ENCODE measurements at regions not wholly inside any gene's neighbourhood (a gene's known extent, or its start where the extent isn't known, plus 50 kb on each side); places are given as distances from the start of the nearest gene placed in this dataset.
"Not testable (repeated sequence)": the region's sequence is repeated elsewhere in the genome, so short reads cannot be mapped to it uniquely, and the experiment has no call there.

DNA sequence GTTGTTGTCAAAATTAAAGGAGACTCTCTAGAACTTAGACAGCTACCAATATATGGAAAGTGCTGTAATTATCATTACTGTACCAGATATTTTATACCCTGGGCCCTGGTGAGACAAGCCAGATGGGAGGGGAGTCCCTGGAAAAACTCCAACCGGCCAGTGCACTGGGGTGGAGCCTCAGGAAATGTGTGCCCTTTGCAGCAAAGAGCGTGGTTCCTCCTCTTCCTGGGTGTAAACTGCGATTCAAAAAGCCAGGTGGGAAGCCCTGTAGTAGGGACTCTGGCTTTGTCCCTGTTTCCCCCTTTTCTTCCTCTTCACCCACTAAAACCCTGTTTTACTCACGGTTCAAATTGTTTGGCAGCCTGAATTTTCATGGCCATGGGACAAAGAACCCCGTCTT lies 812.3 kb downstream of the PLA2G4A start:
- no peak for DNase-seq

DNA sequence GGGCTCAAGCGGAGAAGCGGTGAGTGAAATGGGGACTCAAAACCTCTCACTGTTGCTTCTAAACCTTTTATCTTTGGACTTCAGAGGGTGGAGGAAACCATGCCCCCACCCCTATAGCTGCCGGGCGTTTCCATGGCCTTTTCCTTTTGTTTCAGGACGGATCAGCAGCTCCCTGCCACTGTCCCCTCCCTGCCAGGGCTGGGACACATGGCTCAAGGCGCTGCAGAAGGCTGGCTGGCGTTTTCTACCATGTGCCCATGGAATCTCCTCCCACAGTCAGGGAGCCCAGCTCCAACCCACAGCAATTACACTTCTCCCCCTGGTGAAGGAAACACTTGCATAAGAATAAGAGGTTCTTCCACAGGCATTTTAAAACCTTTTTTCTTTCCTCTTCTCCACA lies 812.7 kb downstream of the PLA2G4A start:
- DNase-seq: no peak

DNA sequence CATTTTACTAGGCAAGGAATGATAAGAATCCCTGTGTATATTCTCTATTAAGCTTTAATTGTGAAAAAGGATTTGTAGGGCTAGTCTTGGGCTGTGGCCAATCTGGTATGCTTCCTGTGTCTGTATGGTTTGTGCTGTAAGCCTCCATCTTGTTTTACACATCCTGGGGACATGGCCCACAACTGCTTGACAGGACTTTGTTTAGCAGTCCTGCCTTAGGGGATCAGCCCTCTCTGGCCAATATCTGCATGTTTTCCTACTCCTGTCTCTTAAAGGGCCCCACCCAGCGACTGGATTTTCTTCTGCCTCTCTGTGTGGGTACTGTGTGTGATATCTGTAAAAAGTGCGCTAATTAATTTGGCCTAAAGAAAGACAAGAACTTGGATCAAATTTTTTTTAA lies 813.2 kb downstream of the PLA2G4A start:
- DNase-seq: no peak

DNA sequence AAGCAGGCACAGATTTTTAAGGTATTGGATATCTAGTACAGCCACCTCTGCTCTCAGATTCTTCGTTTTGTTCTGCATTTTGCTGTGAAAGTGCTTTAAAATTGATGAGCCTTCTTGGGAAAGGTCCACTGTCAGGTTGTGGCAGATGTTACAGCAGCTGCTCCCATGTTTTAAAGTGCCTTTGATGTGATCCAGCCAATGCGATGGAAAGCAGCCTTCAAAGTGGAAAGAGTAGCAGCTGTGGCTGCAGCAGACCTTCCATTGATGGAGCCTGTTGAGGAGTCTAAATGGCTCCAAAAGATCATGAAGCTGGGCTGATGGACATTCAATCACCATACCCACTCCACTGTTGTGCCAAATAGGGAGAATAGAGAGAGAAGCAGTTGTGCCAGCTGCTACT lies 816.9 kb downstream of the PLA2G4A start:
- DNase-seq: no peak

DNA sequence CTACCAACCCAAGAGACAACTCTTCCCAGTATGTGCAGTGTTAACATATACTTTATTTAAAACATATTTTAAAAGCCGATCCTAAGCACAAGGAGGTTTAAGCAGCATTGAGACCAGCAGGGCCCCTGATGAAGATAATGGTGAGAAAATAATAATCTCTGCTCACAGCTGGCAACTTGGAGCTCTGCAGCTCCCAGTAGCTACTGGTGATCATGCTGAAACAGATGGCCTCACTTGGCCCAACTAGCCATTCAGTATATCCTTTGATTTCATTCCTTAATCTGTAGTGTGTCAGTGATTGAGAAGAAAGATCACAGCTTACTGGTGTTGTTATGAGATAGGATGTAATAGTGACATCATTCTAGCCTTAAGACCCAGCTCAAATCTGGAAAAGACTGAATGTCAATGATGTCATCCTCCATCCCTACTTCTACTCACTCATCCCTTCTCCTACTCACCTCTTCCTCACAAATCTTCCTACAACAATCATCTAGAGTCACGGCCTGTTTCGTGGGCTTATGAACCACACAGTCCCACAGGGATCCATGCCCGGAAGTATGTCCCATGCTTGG lies 817.9 kb downstream of the PLA2G4A start:
- no peak for DNase-seq

DNA sequence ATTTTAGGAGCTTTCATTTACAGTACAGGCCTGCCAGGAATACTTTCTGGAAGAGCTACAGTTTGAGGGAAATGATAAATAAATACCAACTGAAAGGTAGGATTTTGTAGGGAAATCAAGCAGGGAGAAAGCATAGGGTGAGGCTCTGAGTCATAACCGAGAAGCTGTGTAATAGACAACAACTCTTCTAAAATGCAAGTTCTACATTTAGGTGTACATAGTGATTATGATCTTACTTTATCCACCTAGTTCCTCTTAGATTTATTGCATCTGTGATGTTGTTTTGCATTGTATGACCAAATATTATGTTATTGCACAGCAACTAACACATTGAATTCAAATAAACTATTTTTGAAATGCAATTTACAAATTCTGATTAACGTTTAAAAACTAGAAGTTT lies 819.3 kb downstream of the PLA2G4A start:
- DNase-seq: no peak

DNA sequence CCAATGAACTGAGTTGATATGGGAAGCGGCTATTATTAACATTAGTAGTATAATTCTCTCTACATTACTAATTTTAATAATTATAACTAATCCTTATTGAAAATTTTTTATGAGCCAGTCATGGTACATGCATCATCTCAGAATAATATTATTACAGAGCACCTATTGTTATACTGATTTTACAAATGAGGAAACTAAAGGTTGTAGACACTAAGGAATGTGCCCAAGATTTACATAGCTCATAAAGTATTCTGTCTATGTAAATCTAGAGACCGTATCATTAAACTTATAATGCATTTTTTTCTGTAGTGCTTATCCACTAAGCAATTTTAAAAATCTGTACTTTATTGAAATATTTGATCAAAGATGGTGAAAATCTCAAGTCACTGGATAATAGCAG lies 825.9 kb downstream of the PLA2G4A start:
- DNase-seq: no peak

DNA sequence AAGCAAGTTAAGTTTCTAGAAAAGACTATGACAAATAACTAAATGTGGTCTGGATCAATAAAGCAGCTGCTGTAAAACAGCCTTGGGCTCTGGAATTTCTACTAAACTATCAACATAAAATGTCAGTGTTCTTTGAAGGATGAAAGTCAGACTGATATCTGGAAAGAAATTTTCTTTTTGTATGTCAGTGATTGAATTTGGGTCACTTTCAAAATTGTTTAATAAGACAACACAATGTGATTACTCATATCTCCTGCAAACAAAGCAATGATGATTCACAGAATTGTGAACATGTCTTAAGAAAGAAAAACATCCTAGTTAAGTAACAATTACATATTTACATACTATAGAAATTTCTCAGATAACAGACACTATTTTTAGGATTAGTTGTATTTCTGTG lies 826.4 kb downstream of the PLA2G4A start:
- DNase-seq: no peak

DNA sequence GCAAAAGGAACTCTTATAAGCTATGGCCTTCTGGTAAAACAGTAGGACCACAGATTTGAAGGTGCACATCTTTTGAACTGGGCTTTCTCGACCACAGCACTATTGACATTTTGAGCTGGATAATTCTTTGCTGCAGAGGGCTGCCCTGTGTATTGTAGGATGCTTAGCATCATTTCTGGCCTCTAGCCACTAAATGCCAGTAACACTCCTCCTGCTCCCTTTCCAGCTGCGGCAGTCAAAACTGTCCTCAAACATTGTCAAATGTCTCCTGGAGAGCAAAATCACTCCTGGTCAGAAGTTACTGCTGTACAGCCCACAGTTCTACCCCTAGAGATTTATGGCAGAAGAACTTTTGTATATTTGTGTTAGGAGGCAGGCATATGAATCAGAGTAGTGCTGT lies 836.7 kb downstream of the PLA2G4A start:
- DNase-seq: no peak

DNA sequence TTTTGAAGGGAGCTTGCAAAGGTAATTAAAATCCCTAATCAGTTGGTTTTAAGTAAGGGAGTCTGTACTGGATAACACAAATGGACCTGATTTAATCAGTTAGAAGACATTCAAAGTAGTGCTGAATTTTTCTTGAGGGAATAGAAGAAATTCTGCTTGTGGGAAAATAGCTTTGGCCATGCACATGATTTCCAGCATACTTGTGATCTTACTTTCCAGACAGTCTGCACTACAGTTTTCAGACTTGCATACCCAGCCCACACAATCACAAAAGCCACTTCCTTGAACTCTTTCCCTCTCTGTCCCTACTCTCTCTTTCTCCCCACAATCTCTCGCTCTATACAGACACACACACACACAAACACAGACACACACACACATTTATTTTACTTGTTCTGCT lies 852.1 kb downstream of the PLA2G4A start:
- no peak for DNase-seq

DNA sequence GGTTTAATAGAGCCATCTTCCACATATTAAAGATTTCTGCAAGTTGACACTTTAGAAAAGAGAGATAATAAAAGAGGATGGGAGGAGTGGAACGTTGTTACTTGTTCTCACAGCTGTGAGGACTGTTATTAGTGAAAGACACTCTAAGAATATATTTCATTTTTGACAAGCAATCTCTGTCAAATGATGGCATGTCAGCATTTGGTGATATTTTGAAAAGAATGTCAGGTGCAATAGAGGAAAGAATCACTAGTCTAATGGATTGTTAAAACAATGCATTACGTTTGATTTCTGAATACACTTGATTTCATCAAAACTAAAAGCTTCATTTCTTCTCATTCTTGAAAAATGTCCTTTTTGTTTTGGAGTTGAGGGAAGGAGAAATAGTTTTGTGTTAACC lies 853.4 kb downstream of the PLA2G4A start:
- no peak for DNase-seq

DNA sequence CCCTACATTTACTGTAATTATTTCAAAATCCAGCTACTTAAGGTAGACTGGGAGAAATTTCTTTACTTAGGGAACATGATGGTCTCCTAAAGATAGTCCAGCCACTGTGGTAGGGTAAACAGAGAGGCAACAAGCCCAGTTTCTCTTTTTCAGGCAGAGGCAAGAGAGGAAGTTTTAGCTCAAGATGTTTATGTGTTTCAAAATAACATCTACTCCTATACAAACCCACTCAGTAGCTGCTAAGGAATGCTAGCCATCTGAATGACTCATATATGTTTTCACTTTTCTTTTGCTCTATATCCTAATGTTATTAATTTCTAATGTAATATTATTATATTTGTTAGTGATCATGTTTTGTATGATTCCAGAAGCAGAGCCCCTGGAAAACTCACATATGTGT lies 856.6 kb downstream of the PLA2G4A start:
- no peak for DNase-seq

DNA sequence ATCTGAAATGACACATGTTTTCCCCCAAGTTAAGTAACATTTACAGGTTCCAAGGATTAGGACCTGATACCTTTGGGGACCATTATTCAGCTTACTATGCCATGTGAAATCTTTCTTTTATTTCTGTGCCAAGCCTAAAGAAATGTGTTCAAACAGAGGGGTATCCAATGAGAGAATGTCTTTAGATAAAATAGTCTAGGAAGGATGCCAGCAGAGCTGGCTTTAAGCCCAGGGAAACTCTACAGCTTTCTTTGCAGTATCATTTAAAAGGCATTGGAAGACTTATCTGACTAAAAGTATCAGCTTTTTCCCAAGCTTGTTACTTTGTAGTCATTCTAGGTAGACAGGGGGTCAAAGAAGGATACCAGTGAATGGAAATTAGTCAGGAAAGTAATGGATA lies 860.4 kb downstream of the PLA2G4A start:
- no peak for DNase-seq

DNA sequence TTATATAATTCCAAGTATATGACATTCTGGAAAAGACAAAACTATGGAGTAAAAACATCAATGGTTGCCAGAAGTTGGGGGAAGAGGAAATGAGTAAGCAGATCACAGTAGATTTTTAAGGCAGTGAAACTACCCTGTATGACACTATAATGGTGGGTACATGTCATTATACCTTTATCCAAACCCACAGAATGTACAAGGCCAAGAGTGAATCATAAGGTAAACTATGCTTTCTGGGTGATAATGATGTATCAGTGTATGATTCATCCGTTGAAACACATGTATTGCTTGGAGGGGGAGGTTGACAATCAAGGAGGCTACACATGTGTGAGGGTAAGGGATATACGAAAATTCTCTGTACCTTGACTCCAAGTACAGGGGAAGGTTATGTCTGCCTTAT lies 862.7 kb downstream of the PLA2G4A start:
- no peak for DNase-seq

DNA sequence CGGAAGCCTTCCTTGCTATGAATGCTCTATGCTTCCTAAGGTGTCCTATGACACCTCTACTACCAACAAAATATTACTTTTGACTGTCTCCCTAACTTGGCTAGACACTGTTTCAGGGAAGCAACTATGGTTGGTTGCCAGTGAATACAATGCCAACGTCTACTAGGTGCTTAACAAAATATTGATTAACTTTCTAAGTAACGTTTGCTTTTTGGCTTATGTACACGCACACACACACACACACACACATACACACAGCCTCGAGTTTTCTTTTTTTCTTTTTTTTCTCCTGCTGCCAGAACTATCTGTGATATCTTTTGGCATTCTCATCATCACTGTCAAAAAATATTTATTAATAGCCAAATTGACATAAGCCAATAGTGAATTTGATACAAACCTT lies 864.0 kb downstream of the PLA2G4A start:
- no peak for DNase-seq

DNA sequence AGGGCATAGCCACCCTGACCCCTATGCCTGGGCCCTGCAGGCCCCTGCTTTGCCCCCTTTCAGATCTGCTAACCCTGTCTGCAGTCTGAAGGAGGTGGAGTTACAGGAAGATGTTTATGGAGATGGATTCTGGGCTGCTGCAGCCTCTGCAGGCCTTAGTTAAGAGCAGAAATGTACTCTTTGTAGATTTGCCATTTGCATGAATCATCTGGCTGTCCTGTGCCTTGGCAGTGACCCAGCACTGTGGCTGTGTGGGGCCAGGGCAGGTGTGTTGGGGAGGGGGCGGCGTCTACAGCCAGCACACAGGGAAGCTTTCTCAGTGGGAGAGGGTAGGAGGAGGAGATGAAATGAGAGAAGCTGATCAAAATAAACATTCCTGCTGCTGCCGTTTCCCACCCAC lies 867.3 kb downstream of the PLA2G4A start:
- DNase-seq: no peak

DNA sequence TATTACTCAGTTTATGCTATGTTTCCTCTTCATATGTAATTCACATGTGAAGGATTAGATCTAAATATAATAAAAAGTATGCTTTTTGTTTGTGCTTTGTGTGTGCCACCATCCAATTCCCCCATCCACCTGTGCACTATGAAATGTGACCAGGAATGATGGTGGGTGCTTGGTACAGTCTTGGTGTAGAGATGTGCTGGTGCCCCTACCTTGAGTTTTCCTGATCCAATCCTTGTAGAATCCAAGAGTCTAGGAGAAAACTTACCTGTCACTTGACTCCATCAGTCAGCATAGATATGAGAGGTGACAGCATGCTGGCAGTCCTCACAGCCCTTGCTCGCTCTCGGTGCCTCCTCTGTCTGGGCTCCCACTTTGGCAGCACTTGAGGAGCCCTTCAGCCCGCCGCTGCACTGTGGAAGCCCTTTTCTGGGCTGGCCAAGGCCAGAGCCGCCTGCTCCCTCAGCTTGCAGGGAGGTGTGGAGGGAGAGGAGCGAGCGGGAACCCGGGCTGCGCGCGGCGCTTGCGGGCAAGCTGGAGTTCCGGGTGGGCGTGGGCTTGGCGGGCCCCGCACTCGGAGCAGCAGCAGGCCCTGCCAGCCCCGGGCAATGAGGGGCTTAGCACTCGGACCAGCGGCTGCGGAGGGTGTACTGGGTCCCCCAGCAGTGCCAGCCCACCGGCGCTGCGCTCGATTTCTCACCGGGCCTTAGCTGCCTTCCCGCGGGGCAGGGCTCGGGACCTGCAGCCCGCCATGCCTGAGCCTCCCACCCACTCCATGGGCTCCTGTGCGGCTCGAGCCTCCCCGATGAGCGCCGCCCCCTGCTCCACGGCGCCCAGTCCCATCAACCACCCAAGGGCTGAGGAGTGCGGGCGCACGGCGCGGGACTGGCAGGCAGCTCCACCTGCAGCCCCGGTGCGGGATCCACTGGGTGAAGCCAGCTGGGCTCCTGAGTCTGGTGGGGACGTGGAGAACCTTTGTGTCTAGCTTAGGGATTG lies 874.7 kb downstream of the PLA2G4A start:
- not testable (repeated sequence) for DNase-seq

DNA sequence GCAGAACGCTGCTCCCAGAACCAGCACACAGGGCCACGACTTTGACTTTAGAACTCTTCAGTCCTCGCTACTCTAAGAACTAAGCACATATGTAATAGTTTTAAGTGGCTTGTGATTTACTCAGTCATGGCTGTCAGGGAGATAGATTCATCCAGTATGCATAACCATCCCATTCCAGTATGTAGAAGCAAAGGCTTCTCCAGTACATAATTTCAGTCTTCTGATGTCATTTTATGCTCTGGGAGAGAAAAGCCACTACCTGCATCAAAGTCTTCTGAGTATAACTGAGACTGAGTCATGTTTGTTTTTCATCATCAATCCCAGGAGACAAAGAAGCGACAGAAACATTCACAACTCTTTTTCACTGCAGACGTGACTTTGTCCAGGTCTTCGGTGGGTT lies 885.7 kb downstream of the PLA2G4A start:
- no peak for DNase-seq

DNA sequence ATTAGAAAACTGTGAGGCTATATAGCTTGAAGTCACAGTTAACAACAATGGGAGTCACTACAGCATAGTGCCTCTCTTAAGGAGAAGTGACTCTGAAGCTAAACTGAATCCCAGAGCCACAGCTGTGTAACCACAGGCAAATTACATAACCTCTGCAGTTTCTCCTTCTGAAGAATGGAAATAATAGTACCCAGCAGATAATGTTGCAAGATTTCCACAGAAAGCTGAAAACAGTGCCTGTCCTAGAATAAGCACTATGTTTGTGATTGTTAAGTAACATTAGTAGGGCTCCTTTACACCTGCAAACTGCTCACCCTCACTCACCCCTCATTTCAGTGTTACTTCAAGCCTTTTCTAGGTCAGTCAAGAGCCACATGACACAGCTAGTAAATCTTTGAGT lies 886.7 kb downstream of the PLA2G4A start:
- DNase-seq: no peak

DNA sequence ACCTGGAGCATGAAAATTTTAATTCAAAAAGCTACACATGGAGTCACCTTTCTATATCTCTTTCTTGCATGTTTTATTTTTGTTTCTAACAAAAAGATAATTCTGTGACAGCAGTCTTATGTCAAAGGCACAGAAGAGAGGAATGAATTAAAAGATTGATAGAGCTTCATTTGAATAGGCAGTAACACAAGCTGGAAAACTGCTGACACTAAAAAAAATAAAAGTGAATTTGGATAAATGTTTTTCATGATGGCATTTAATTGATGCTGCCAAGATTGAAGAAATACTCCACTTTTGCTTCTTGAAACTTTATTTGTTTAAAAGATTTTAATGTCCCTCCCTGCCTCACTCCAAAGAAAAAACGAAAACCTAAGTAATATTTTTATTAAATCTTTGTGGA lies 887.4 kb downstream of the PLA2G4A start:
- no peak for DNase-seq

DNA sequence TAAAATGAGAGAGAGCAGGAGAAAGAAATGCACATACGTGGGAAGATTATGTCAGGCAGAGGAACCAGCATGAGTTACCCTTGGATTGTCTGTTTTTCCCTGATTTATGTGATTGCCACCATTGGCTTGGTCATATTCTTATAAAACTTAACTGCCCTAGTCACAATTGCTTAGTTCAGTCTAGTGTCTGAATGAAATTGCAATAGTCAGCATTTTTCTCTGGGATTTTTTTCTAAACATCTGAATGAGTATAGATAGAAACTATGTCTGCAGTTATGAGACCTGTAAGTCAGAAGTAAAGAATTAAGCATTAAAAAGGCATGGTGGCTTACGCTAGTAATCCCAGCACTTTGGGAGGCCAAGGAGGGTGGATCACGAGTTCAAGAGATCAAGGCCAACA lies 889.8 kb downstream of the PLA2G4A start:
- no peak for DNase-seq

DNA sequence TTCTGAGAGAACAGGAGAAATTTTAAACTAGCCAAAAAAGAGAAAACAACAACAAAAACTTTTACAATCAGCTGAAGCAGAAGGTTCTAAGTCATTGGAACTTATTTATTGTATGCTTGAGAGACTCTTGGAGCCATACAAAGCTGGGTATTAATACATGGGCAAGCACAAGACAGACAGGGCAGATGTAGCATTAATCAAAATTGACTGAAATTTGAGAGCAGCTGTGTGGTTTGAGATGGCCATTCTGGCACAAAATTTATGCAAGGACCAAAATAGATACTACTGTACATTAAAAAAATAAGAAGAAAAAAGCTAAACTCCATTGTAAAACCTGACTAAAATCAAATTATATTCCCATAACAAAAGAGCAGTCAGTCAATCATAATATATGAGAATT lies 892.5 kb downstream of the PLA2G4A start:
- no peak for DNase-seq

DNA sequence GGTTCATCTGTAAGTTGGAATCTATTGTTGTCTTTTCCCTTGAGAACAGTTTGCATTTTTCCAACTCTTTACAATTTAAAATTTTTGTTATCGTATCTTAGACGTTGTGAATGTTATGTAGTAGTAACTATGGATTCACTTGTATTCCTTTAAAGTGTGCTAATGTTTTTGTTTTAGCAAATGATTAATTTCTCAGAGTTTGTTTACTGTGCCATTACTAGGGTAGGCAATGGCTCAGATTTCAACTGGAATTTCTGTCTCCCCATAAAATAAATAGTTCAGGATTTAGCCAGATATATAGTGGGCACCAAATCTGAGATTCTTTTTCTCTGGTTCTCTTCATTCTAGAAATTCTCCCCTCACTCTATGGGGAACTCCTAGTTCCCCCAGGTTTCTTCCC lies 896.5 kb downstream of the PLA2G4A start:
- DNase-seq: no peak

DNA sequence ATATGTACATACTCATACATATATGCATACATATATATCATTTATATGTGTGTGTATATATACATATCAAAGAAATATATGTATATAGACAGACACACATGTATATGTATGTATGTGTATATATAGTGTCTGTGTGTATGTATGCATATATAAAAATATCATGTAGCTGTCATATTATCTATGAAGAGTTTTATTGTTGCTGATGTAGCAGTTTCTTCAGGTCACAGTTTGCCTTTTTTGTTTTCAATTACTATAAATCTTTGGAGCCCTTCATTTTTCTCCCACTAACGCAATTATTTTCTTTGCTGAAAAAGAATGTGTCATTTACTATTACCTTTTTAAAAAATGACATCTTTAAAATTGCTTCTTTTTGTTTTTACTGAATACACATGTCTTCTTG lies 904.5 kb downstream of the PLA2G4A start:
- DNase-seq: no peak

DNA sequence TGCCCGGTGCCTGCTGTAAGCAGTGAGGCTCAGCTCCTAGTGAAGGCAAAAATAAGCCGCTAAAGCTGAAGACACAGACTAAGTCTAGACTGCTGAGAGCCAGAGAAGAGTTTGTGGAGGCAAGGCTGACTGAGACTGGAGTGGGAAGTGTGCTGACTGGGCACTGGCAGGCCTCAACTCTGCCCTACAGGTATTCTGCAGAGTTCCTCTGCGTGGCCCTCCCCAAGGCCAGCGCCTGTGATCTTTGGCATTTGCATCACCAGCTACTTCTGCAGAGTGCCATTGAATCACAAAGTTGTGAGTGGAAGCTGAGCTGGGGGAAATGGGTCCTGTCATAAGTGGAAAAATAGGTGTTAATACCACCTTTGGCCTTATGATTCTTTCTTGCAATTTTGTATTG lies 905.7 kb downstream of the PLA2G4A start:
- no peak for DNase-seq
